Uterus (tissue), 2 donors: ENCODE measurements at regions not wholly inside any gene's neighbourhood (a gene's known extent, or its start where the extent isn't known, plus 50 kb on each side); places are given as distances from the start of the nearest gene placed in this dataset.

Experiments used
- POLR2A ChIP-seq, 2 donors: fragments of 450-650 bp; IDR thresholded peaks; one replicate each; pipeline ENCODE4 v1.6.1; 2016; ENCODE audit warnings: antibody characterized with exemption in 2 of 2, mild to moderate bottlenecking in 1 of 2, moderate library complexity in 1 of 2
- TF ChIP-seq, protein P1 (sequence below), 4 experiments: fragments of 200-600 bp in 2 of 4; fragments of 450-650 bp in 2 of 4; sonication (generic) in 2 of 4; IDR thresholded peaks; one replicate each; pipeline ENCODE4 v1.5.1; 2016 to 2019; ENCODE audit warnings: antibody characterized with exemption in 4 of 4, mild to moderate bottlenecking in 2 of 4, moderate library complexity in 1 of 4

- TF ChIP-seq, protein P1, sequence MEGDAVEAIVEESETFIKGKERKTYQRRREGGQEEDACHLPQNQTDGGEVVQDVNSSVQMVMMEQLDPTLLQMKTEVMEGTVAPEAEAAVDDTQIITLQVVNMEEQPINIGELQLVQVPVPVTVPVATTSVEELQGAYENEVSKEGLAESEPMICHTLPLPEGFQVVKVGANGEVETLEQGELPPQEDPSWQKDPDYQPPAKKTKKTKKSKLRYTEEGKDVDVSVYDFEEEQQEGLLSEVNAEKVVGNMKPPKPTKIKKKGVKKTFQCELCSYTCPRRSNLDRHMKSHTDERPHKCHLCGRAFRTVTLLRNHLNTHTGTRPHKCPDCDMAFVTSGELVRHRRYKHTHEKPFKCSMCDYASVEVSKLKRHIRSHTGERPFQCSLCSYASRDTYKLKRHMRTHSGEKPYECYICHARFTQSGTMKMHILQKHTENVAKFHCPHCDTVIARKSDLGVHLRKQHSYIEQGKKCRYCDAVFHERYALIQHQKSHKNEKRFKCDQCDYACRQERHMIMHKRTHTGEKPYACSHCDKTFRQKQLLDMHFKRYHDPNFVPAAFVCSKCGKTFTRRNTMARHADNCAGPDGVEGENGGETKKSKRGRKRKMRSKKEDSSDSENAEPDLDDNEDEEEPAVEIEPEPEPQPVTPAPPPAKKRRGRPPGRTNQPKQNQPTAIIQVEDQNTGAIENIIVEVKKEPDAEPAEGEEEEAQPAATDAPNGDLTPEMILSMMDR (IDR thresholded peaks at IDR 0.05), result no peak
- no peak for TF ChIP-seq POLR2A (IDR thresholded peaks at IDR 0.05)
Observed at GRCh38 chr12:59396519-59396918, 199.3 kb upstream of the SLC16A7 start.
